PFSK-1 (cell line): ENCODE measurements at regions not wholly inside any gene's neighbourhood (a gene's known extent, or its start where the extent isn't known, plus 50 kb on each side); places are given as distances from the start of the nearest gene placed in this dataset.

Experiments used
- FOXP2 ChIP-seq: optimal IDR thresholded peaks from 2 replicates; pipeline ENCODE3; 2011; ENCODE audit warnings: borderline replicate concordance, control low read depth, inconsistent platforms; ENCODE audit not compliant: insufficient read depth; ENCODE audit errors: extremely low read length, extremely low read depth
- POLR2AphosphoS5 ChIP-seq: IDR thresholded peaks from 2 replicates; pipeline ENCODE4 v1.6.1; 2012; ENCODE audit warnings: low read depth, mild to moderate bottlenecking, control low read depth, low read length, moderate library complexity
- SIN3A ChIP-seq: IDR thresholded peaks from 2 replicates; pipeline ENCODE4 v1.6.1; 2012; ENCODE audit warnings: mild to moderate bottlenecking, low read length, moderate library complexity, borderline replicate concordance; ENCODE audit not compliant: insufficient read depth
- TAF1 ChIP-seq: IDR thresholded peaks from 2 replicates; pipeline ENCODE4 v1.6.1; 2012; ENCODE audit warnings: low read length, control low read depth, borderline replicate concordance; ENCODE audit not compliant: insufficient read depth
- TF ChIP-seq, protein P1 (sequence below), 2 experiments: IDR thresholded peaks; 2 replicates each; pipeline versions ENCODE4 v1.6.1 to v1.8.0; 2011 to 2012; ENCODE audit warnings: low read depth in 2 of 2, low read length in 2 of 2, control low read depth in 1 of 2, inconsistent platforms in 1 of 2, mild to moderate bottlenecking in 1 of 2, moderate library complexity in 1 of 2; ENCODE audit not compliant: insufficient read depth in 1 of 2

- TF ChIP-seq POLR2AphosphoS5 (no peak), FOXP2 (no peak)
- TF ChIP-seq, protein P1, sequence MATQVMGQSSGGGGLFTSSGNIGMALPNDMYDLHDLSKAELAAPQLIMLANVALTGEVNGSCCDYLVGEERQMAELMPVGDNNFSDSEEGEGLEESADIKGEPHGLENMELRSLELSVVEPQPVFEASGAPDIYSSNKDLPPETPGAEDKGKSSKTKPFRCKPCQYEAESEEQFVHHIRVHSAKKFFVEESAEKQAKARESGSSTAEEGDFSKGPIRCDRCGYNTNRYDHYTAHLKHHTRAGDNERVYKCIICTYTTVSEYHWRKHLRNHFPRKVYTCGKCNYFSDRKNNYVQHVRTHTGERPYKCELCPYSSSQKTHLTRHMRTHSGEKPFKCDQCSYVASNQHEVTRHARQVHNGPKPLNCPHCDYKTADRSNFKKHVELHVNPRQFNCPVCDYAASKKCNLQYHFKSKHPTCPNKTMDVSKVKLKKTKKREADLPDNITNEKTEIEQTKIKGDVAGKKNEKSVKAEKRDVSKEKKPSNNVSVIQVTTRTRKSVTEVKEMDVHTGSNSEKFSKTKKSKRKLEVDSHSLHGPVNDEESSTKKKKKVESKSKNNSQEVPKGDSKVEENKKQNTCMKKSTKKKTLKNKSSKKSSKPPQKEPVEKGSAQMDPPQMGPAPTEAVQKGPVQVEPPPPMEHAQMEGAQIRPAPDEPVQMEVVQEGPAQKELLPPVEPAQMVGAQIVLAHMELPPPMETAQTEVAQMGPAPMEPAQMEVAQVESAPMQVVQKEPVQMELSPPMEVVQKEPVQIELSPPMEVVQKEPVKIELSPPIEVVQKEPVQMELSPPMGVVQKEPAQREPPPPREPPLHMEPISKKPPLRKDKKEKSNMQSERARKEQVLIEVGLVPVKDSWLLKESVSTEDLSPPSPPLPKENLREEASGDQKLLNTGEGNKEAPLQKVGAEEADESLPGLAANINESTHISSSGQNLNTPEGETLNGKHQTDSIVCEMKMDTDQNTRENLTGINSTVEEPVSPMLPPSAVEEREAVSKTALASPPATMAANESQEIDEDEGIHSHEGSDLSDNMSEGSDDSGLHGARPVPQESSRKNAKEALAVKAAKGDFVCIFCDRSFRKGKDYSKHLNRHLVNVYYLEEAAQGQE (IDR thresholded peaks at IDR 0.05; ENCODE audit: insufficient read depth in 1 of 2, low read depth in 2 of 2, low read length in 2 of 2), result no peak
Measured at GRCh38 chr3:31452495-31453106, 80.1 kb upstream of the STT3B start.

DNA sequence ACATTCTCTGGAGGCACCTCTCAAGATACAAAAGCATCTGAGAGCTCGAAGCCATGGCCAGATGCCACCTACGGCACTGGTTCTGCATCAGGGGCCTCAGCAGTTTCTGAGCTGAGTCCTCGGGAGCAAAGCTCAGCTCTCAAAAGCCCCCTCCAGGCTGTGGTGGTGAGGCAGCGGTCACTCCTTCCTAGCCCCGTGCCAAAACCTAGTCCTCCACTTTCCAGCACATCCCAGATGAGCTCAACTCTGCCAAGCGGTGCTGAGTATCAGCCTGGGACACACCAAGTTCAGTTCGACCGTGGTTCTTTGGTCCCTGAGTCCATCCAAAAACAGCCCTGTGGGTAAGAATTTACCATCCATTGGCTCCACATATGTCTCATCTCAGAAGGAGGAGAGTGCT, 79.3 kb upstream of the STT3B start:
- TF ChIP-seq, protein P1 (IDR thresholded peaks at IDR 0.05; ENCODE audit: insufficient read depth in 1 of 2, low read depth in 2 of 2, low read length in 2 of 2), result no peak
- no peak for TF ChIP-seq FOXP2
- no peak for TF ChIP-seq POLR2AphosphoS5
- TF ChIP-seq TAF1, result no peak
- TF ChIP-seq SIN3A, result no peak

GRCh38 chr3:31455524-31455923, 77.2 kb upstream of the STT3B start:
- TF ChIP-seq, protein P1 (IDR thresholded peaks at IDR 0.05; ENCODE audit: insufficient read depth in 1 of 2, low read depth in 2 of 2, low read length in 2 of 2), result no peak
- TF ChIP-seq SIN3A (no peak), POLR2AphosphoS5 (no peak), TAF1 (no peak), FOXP2 (no peak)

GRCh38 chr3:31456373-31456772, 76.4 kb upstream of the STT3B start:
- no peak for TF ChIP-seq TAF1
- TF ChIP-seq POLR2AphosphoS5, result no peak
- TF ChIP-seq, protein P1 (IDR thresholded peaks at IDR 0.05; ENCODE audit: insufficient read depth in 1 of 2, low read depth in 2 of 2, low read length in 2 of 2), result no peak
- no peak for TF ChIP-seq FOXP2
- TF ChIP-seq SIN3A, result no peak

DNA sequence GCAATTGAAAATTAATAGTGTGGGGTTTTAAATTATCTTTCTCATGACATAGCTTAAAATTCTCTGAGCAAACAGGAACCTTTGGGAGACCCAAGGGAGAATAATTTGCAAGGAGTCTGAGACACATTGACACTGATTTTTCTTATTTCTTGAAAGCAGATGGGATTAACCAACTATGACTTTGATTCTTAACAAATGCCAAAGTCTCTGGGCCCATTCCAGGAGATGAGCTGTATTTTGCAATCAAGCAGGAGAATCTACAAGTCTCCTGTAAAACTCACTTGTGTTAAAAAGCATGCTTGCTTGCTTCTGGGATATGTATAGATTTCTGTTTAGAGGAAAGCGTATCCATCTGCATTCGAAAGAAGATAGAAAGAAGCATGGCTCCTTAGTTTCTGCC, 71.3 kb upstream of the STT3B start:
- TF ChIP-seq, protein P1 (IDR thresholded peaks at IDR 0.05; ENCODE audit: insufficient read depth in 1 of 2, low read depth in 2 of 2, low read length in 2 of 2), result no peak
- TF ChIP-seq SIN3A (no peak), FOXP2 (no peak), TAF1 (no peak), POLR2AphosphoS5 (no peak)
